GM12874 (cell line): ENCODE measurements at regions not wholly inside any gene's neighbourhood (a gene's known extent, or its start where the extent isn't known, plus 50 kb on each side); places are given as distances from the start of the nearest gene placed in this dataset.

Source experiments
- CTCF ChIP-seq: IDR thresholded peaks from 2 replicates; pipeline ENCODE4 v1.5.1; 2011; ENCODE audit warnings: low read depth, mild to moderate bottlenecking, control low read depth, low read length, moderate library complexity; ENCODE audit not compliant: insufficient read depth

DNA sequence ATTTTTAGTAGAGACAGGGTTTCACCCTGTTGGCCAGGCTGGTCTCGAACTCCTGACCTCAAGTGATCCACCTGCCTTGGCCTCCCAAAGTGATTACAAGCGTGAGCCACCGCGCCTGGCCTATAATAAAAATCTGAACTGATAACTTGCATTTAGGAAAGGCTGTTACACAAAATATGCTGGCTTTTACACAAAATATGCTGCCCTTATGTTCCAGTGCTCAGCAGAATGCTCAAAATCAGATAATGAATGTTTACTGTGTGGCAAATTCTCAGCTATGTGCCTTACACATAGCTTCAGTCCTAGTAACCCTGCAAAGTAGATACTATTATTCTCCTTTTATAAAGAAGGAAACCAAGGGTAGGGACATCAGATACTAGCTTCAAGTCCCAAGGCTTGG lies 141.3 kb upstream of the MSX2 start:
- TF ChIP-seq CTCF, result no peak

DNA sequence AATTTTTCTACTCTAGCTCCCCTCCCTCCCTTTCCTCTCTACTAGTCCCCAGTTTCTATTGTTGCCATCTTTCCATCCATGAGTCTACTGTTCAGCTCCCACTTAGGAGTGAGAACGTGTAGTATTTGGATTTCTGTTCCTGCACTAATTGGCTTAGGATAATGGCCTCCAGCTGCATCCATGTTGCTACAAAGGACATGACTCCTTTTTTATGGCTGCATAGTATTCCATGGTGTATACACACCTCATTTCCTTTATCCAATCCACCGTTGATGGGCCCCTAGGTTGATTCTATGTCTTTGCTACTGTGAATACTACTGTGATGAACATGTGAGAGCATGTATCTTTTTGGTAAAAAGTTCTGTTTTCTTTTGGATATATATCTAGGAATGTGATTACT lies 138.9 kb upstream of the MSX2 start:
- no peak for TF ChIP-seq CTCF

DNA sequence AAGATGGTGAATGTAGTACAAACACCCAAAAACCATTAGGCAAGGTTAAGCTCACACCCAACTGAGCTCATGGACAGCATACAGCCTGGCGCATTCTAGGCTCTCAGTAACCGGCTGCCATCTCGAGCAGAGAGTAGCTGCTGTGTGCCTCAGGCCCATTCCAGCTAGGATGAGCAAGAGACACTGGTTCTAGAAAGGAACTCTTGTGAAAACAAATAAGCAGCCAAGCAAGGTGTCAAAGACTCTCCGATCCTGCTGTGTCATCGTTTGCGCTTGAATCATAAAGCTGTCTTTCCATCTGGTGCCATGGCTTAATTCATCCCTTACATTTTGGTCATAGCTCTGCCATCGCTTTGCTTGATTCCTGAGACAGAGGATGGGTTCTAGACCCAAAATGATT lies 135.4 kb upstream of the MSX2 start:
- TF ChIP-seq CTCF, result no peak

DNA sequence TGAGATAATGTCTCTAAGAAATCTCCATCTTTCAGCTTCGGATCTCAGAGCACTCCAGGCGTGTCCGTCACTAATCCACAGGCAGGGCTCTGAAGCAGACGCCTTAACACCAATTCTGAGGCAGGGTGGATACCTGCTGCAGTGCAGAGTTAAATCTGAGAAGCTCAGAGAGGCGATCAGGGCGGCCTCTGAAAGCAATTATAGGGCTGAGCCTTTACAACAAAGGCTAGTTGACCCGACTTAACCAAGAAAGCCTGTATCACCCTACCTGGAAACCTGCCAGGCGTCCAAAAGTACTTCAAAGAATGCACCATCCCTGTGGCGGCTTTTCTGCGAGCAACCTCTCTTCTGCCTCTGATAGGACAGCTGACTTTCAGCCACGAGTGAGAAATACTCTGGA lies 134.8 kb upstream of the MSX2 start:
- TF ChIP-seq CTCF, result no peak

- TF ChIP-seq CTCF, result no peak
Observed at GRCh38 chr5:174590820-174591219, 133.6 kb upstream of the MSX2 start.

- TF ChIP-seq CTCF, result no peak
Observed at GRCh38 chr5:174596429-174596828, 128.0 kb upstream of the MSX2 start.

DNA sequence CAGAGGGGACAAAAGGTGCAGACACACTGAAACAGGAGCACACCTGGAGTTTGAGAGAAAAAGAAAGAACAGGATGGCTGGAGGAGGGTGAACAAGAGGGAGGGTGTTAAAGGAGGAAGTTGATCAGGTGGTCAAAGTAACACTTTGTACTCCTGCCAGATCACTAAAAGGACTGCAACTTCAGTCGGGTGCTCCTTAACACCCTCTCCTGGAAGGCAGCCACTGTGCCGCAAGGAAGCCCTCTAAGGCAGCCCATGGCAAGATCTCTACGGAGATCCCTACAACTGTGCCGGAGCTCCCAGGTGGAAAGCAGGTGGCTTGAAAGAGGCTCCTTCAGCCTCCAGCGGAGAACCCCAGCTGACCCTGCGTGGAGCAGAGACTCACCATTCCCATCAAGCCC lies 124.4 kb upstream of the MSX2 start:
- no peak for TF ChIP-seq CTCF

DNA sequence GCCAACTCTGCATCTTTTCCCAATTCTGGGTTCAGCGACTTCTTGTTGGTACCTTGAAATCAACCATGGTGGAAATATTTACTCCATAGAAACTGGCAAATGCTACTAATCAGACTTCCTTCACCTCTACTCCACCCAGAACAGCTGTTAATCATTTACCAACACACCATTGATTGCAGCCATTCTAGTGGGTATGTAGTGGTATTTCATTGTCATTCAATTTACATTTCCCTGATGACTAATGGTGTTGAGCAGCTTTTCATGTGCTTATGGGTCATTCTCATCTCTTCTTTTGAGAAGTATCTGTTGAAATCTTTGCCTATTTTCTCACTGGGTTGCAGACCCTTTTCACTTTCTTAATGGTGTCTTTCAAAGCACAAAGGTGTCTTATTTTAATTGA lies 122.4 kb upstream of the MSX2 start:
- TF ChIP-seq CTCF, result no peak
